ENCODE measurements at regions not wholly inside any gene's neighbourhood (a gene's known extent, or its start where the extent isn't known, plus 50 kb on each side); places are given as distances from the start of the nearest gene placed in this dataset.

- TF ChIP-seq POLR2A (IDR thresholded peaks at IDR 0.05) (no peak), EP300 (IDR thresholded peaks at IDR 0.05) (no peak)
- TF ChIP-seq, protein P1, sequence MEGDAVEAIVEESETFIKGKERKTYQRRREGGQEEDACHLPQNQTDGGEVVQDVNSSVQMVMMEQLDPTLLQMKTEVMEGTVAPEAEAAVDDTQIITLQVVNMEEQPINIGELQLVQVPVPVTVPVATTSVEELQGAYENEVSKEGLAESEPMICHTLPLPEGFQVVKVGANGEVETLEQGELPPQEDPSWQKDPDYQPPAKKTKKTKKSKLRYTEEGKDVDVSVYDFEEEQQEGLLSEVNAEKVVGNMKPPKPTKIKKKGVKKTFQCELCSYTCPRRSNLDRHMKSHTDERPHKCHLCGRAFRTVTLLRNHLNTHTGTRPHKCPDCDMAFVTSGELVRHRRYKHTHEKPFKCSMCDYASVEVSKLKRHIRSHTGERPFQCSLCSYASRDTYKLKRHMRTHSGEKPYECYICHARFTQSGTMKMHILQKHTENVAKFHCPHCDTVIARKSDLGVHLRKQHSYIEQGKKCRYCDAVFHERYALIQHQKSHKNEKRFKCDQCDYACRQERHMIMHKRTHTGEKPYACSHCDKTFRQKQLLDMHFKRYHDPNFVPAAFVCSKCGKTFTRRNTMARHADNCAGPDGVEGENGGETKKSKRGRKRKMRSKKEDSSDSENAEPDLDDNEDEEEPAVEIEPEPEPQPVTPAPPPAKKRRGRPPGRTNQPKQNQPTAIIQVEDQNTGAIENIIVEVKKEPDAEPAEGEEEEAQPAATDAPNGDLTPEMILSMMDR (IDR thresholded peaks at IDR 0.05) = no peak
- 92 to 94% methylated on average over 6 of the region's 6 CpGs for WGBS, 2 donors
- DNase-seq (ENCODE audit: low spot score in 2 of 2) = no peak
- no peaks in the 10 kb centered on the region for H3K27me3 ChIP-seq
- peaks cover 0 to 9% (median 0%) of the 10 kb centered on the region in 4 donors for H3K9me3 ChIP-seq
- no peak overlapping the region for H3K4me3 ChIP-seq
- H3K27ac ChIP-seq = no peak overlapping the region
- H3K36me3 ChIP-seq = peaks cover 0 to 7% (median 0%) of the 10 kb centered on the region in 3 donors
- no peaks in the 10 kb centered on the region for H3K4me1 ChIP-seq
Measured at GRCh38 chr20:51898788-51899187, 96.5 kb upstream of the SALL4 start.

DNA sequence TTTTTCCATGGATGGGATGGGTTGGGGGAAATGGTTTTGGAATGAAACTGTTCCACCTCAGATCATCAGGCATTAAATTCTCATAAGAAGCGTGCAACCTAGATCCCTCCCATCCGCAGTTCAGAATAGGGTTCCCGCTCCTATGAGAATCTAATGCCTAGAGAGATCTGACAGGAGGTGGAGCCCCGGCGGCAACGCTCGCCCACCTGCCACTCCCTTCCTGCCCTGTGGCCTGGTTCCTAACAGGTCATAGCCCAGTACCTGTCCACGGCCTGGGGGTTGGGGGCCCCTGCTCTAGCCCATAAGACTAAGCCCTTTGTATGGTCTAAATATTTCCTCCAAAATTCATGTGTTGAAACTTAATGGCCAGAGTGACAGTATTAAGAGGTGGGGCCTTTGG lies 92.3 kb upstream of the SALL4 start:
- Histone ChIP-seq H3K27me3 (no peaks in the 10 kb centered on the region), H3K36me3 (peaks cover 0 to under 1% (median 0%) of the 10 kb centered on the region in 3 donors), H3K4me1 (no peaks in the 10 kb centered on the region), H3K9me3 (peaks cover 0 to 8% (median 0%) of the 10 kb centered on the region in 4 donors), H3K27ac (no peak overlapping the region), H3K4me3 (no peak overlapping the region)
- WGBS, 2 donors = 76 to 81% methylated on average over 8 of the region's 8 CpGs
- no peak for TF ChIP-seq EP300 (IDR thresholded peaks at IDR 0.05)
- TF ChIP-seq, protein P1 (IDR thresholded peaks at IDR 0.05) = no peak
- no peak for TF ChIP-seq POLR2A (IDR thresholded peaks at IDR 0.05)
- no peak for DNase-seq (ENCODE audit: low spot score in 2 of 2)

DNA sequence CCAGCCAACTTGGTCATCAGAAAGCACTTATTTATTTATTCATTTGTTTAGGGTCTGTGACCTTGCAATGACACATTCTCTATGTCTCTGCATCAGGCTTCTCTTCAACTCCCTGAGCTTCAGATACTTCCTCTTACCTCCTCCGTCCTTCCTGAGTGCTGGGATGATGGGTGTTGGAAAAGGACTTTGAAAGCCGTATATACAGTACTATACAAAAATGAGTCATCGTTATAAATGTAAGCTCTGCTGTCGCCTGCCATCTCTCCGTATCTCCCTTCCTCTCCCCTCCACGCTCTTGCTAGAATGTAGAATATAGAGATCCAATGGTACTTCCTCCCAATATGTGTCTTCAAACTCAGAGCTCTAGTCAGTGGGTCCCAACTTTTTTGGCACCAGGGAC lies 91.9 kb upstream of the SALL4 start:
- Histone ChIP-seq H3K27me3 (no peaks in the 10 kb centered on the region), H3K36me3 (no peaks in the 10 kb centered on the region), H3K4me3 (no peak overlapping the region), H3K9me3 (peaks cover 0 to 5% (median 0%) of the 10 kb centered on the region in 4 donors), H3K27ac (no peak overlapping the region), H3K4me1 (no peaks in the 10 kb centered on the region)
- TF ChIP-seq POLR2A (IDR thresholded peaks at IDR 0.05) (no peak), EP300 (IDR thresholded peaks at IDR 0.05) (no peak)
- TF ChIP-seq, protein P1 (IDR thresholded peaks at IDR 0.05) = no peak
- 79 to 83% methylated on average over 6 of the region's 6 CpGs for WGBS, 2 donors
- DNase-seq (ENCODE audit: low spot score in 2 of 2) = no peak

DNA sequence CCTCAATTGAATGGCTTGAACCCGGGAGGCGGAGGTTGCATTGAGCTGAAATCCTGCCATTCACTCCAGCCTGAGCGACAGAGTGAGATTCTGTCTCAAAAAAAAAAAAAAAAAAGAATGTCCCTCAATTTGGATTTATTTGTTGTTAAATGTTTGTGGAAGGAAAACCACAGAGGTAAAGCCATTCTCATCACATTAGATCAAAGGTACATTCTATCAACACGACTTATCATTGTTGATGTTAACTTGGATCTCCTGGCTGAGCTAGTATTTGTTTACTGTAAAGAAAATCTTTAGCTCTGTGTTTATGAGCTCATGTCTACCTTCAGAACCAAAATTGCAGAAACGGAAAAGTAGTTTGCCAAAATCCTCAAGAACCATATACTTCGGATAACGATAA lies 91.4 kb upstream of the SALL4 start:
- H3K9me3 ChIP-seq = peaks cover 0 to 1% (median 0%) of the 10 kb centered on the region in 4 donors
- H3K4me1 ChIP-seq = no peaks in the 10 kb centered on the region
- no peak overlapping the region for H3K27ac ChIP-seq
- no peak for DNase-seq (ENCODE audit: low spot score in 2 of 2)
- no peaks in the 10 kb centered on the region for H3K36me3 ChIP-seq
- no peaks in the 10 kb centered on the region for H3K27me3 ChIP-seq
- H3K4me3 ChIP-seq = no peak overlapping the region
- 70 to 81% methylated on average over 7 of the region's 7 CpGs for WGBS, 2 donors
- TF ChIP-seq EP300 (IDR thresholded peaks at IDR 0.05) (no peak), POLR2A (IDR thresholded peaks at IDR 0.05) (no peak)
- TF ChIP-seq, protein P1 (IDR thresholded peaks at IDR 0.05) = no peak

- DNase-seq (ENCODE audit: low spot score in 2 of 2) = no peak
- no peaks in the 10 kb centered on the region for H3K4me1 ChIP-seq
- no peak overlapping the region for H3K27ac ChIP-seq
- 84 to 90% methylated on average over 9 of the region's 9 CpGs for WGBS, 2 donors
- no peaks in the 10 kb centered on the region for H3K36me3 ChIP-seq
- no peak overlapping the region for H3K4me3 ChIP-seq
- H3K27me3 ChIP-seq = no peaks in the 10 kb centered on the region
- no peak for TF ChIP-seq POLR2A (IDR thresholded peaks at IDR 0.05)
- TF ChIP-seq, protein P1 (IDR thresholded peaks at IDR 0.05) = no peak
- no peak for TF ChIP-seq EP300 (IDR thresholded peaks at IDR 0.05)
- H3K9me3 ChIP-seq = no peaks in the 10 kb centered on the region
Measured at GRCh38 chr20:51890003-51890402, 87.7 kb upstream of the SALL4 start.

Measured in tibial nerve (tissue), 4 donors.